Hepatocyte (in vitro differentiated cells): ENCODE measurements at regions not wholly inside any gene's neighbourhood (a gene's known extent, or its start where the extent isn't known, plus 50 kb on each side); places are given as distances from the start of the nearest gene placed in this dataset.

Experiments used
- DNase-seq: peaks from one replicate; pipeline ENCODE4 v3.0.0-alpha.2; 2016; ENCODE audit warnings: low spot score
- H2AFZ ChIP-seq: fragments of 200-600 bp; sonication (generic); 2 replicates; pipeline ENCODE4 v1.6.0; 2016; ENCODE audit warnings: antibody characterized with exemption, mild to moderate bottlenecking
- H3K27ac ChIP-seq: fragments of 200-600 bp; sonication (generic); 2 replicates; pipeline ENCODE4 v1.5.1; 2016; ENCODE audit warnings: mild to moderate bottlenecking
- H3K27me3 ChIP-seq: fragments of 200-600 bp; sonication (generic); 2 replicates; pipeline ENCODE4 v1.6.1; 2016
- H3K36me3 ChIP-seq: fragments of 200-600 bp; sonication (generic); replicated peaks from 2 replicates; pipeline ENCODE4 v1.5.1; 2016; ENCODE audit warnings: low read depth; ENCODE audit not compliant: insufficient read depth
- H3K4me1 ChIP-seq: fragments of 200-600 bp; sonication (generic); 2 replicates; pipeline ENCODE4 v1.5.1; 2016; ENCODE audit warnings: mild to moderate bottlenecking, moderate library complexity; ENCODE audit not compliant: insufficient read depth
- H3K4me2 ChIP-seq: fragments of 200-600 bp; sonication (generic); 2 replicates; pipeline ENCODE4 v1.6.0; 2016
- H3K4me3 ChIP-seq: fragments of 200-600 bp; sonication (generic); 2 replicates; pipeline ENCODE4 v1.5.1; 2016; ENCODE audit warnings: mild to moderate bottlenecking
- H3K79me2 ChIP-seq: fragments of 200-600 bp; sonication (generic); 2 replicates; pipeline ENCODE4 v1.6.0; 2017; ENCODE audit warnings: mild to moderate bottlenecking
- H3K9me2 ChIP-seq: fragments of 200-600 bp; sonication (generic); replicated peaks from 2 replicates; pipeline ENCODE4 v1.6.0; 2017; ENCODE audit warnings: mild to moderate bottlenecking; ENCODE audit not compliant: insufficient read depth
- H3K9me3 ChIP-seq: fragments of 200-600 bp; sonication (generic); 2 replicates; pipeline ENCODE4 v1.5.1; 2016; ENCODE audit warnings: low read depth, mild to moderate bottlenecking
- H4K20me1 ChIP-seq: fragments of 200-600 bp; sonication (generic); 2 replicates; pipeline ENCODE4 v1.6.0; 2016; ENCODE audit warnings: mild to moderate bottlenecking; ENCODE audit not compliant: insufficient read depth, poor library complexity, severe bottlenecking
- EZH2 ChIP-seq: fragments of 200-600 bp; sonication (generic); IDR thresholded peaks from 2 replicates; pipeline ENCODE4 v1.6.1; 2016; ENCODE audit warnings: antibody characterized with exemption, mild to moderate bottlenecking, borderline replicate concordance
- EZH2phosphoT487 ChIP-seq: fragments of 200-600 bp; sonication (generic); IDR thresholded peaks from one replicate; pipeline ENCODE4 v1.6.1; 2018; ENCODE audit warnings: antibody characterized with exemption, mild to moderate bottlenecking, low read depth, moderate library complexity; ENCODE audit not compliant: unreplicated experiment, severe bottlenecking
- WGBS: methylation state at CpG from one replicate; pipeline ENCODE4 v1.1.6; 2016; ENCODE audit warnings: low lambda C conversion rate; ENCODE audit errors: missing lambda C conversion rate; 5-methylcytosine and 5-hydroxymethylcytosine counted together
- TF ChIP-seq, protein P1 (sequence below): fragments of 200-600 bp; sonication (generic); IDR thresholded peaks from 2 replicates; pipeline ENCODE4 v1.5.1; 2016; ENCODE audit warnings: antibody characterized with exemption, mild to moderate bottlenecking; ENCODE audit not compliant: poor library complexity

DNA sequence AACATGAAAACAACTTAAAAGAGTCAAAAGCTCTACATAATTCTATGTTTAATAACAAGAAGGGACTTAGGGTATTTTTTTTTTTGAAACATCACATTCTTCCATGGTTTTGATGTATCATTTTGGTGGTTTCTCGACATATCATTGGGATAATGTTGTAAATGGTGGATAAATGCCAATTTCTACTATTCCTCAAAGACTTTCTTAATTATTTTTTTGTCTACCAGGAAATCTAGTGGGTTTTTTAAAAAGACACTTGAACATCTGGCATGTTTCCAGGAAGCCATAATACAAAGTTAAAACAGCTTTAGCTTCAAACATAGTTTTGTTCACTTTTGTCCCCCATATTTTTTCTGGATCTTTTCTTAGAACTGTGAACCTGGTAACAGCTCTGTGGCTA is 200.4 kb downstream of the DKK1 start:
- TF ChIP-seq EZH2 (no peak), EZH2phosphoT487 (no peak)
- TF ChIP-seq, protein P1, sequence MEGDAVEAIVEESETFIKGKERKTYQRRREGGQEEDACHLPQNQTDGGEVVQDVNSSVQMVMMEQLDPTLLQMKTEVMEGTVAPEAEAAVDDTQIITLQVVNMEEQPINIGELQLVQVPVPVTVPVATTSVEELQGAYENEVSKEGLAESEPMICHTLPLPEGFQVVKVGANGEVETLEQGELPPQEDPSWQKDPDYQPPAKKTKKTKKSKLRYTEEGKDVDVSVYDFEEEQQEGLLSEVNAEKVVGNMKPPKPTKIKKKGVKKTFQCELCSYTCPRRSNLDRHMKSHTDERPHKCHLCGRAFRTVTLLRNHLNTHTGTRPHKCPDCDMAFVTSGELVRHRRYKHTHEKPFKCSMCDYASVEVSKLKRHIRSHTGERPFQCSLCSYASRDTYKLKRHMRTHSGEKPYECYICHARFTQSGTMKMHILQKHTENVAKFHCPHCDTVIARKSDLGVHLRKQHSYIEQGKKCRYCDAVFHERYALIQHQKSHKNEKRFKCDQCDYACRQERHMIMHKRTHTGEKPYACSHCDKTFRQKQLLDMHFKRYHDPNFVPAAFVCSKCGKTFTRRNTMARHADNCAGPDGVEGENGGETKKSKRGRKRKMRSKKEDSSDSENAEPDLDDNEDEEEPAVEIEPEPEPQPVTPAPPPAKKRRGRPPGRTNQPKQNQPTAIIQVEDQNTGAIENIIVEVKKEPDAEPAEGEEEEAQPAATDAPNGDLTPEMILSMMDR = no peak
- Histone ChIP-seq H3K27ac (no peak overlapping the region), H3K4me2 (no peak overlapping the region), H3K79me2 (no peaks in the 10 kb centered on the region), H3K4me3 (no peak overlapping the region), H4K20me1 (no peaks in the 10 kb centered on the region), H3K36me3 (no peaks in the 10 kb centered on the region), H3K9me2 (no peaks in the 10 kb centered on the region), H3K9me3 (no peaks in the 10 kb centered on the region), H3K4me1 (no peaks in the 10 kb centered on the region), H2AFZ (no peak overlapping the region), H3K27me3 (no peaks in the 10 kb centered on the region)
- no peak for DNase-seq
- WGBS = 88% methylated on average over 1 of the region's 1 CpG

DNA sequence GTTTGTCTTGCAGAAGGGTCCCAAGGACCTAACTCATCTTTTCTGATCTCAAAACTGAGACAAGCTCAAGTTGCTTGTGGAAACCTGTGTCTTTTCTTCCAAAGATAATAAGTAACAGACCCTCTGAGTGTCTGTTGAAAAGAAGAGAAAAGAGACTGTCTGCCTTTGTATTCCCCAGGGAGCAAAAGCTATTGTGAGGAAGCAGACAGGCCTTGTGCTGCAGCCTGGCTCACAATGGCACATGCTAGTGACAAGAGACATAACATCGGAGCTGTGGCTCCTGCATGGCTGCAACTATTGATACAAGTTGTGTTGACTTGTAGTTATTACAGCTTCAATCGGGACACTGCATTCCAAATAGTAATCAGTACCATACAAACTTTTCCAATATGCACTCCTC is 202.9 kb downstream of the DKK1 start:
- WGBS = 33% methylated on average over 2 of the region's 2 CpGs
- Histone ChIP-seq H3K79me2 (no peaks in the 10 kb centered on the region), H3K9me3 (no peaks in the 10 kb centered on the region), H3K9me2 (no peaks in the 10 kb centered on the region), H3K27me3 (no peaks in the 10 kb centered on the region), H3K4me1 (no peaks in the 10 kb centered on the region), H3K4me3 (no peak overlapping the region), H4K20me1 (no peaks in the 10 kb centered on the region), H3K36me3 (no peaks in the 10 kb centered on the region), H3K4me2 (no peak overlapping the region), H3K27ac (no peak overlapping the region), H2AFZ (no peak overlapping the region)
- TF ChIP-seq EZH2 (no peak), EZH2phosphoT487 (no peak)
- TF ChIP-seq, protein P1 = no peak
- DNase-seq = no peak

DNA sequence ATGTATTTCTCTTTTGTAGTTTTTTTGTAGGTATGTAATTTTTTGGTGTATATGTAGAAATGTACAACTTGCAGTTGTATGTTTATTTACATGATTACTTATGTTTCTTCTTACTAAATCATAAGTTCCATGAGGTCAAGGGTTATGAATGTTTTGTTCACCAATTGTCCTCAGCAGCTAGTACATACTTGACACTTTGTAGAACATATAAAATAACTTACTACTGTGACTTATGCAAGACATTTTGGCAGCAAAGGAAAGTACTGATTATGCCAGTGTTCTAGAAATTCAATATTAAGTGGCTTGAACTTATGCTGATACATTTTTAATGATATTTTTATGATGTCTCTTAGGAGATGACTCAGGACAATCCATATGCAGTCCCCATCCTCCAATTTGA is 209.6 kb downstream of the DKK1 start:
- no peaks in the 10 kb centered on the region for H3K4me1 ChIP-seq
- no peak overlapping the region for H2AFZ ChIP-seq
- H3K79me2 ChIP-seq = no peaks in the 10 kb centered on the region
- H3K27ac ChIP-seq = no peak overlapping the region
- no peak for TF ChIP-seq EZH2phosphoT487
- TF ChIP-seq, protein P1 = no peak
- TF ChIP-seq EZH2 = no peak
- H3K9me2 ChIP-seq = no peaks in the 10 kb centered on the region
- H3K36me3 ChIP-seq = no peaks in the 10 kb centered on the region
- H4K20me1 ChIP-seq = no peaks in the 10 kb centered on the region
- no peak overlapping the region for H3K4me2 ChIP-seq
- no peak overlapping the region for H3K4me3 ChIP-seq
- H3K9me3 ChIP-seq = no peaks in the 10 kb centered on the region
- no peaks in the 10 kb centered on the region for H3K27me3 ChIP-seq
- no peak for DNase-seq

DNA sequence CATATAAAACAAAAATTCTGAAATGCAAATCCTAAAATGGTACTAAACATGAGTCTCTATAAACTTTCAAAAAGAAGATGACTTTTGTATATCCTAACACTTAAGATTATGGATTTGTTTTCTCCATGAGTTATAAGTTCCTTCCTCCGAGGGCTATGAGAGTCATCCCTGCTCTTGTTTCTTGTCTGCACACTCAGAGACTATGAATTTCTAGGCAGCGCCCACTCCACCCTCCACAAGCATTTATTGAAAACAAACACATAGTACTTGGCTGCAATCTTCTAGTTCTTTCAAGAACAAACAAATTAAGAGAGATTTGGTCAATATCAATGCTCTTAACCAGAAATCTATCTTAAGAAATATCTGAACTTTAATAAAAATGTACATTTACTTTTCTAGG is 211.7 kb downstream of the DKK1 start:
- Histone ChIP-seq H3K9me2 (no peaks in the 10 kb centered on the region), H2AFZ (no peak overlapping the region), H3K9me3 (no peaks in the 10 kb centered on the region), H3K4me1 (no peaks in the 10 kb centered on the region), H3K4me2 (no peak overlapping the region), H3K27ac (no peak overlapping the region), H3K79me2 (no peaks in the 10 kb centered on the region), H3K27me3 (no peaks in the 10 kb centered on the region), H4K20me1 (no peaks in the 10 kb centered on the region), H3K36me3 (no peaks in the 10 kb centered on the region), H3K4me3 (no peak overlapping the region)
- TF ChIP-seq, protein P1 = no peak
- TF ChIP-seq EZH2phosphoT487 (no peak), EZH2 (no peak)
- 57% methylated on average over 2 of the region's 2 CpGs for WGBS
- DNase-seq = no peak
